ENCODE measurements at regions not wholly inside any gene's neighbourhood (a gene's known extent, or its start where the extent isn't known, plus 50 kb on each side); places are given as distances from the start of the nearest gene placed in this dataset.

DNA sequence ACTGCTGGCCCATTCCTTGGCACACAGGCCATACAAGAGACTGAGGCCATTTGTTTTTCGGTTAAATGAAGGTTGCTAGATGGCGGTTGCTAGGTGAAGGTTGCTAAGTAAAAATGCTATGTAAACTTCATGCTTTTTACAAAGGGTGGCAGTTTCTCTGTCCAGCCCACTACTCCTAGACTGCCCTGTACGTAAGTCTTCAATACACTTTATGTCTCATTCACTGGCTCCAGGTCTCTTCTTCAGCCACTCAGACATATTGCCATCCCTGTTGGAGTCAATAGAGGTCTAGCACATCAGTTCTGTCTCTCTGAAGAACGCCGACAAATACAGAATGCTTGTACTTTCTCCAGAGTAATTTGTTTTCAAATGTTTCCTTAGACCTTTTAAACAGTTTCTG lies 370.9 kb upstream of the RND3 start:
- TF ChIP-seq, protein P1, sequence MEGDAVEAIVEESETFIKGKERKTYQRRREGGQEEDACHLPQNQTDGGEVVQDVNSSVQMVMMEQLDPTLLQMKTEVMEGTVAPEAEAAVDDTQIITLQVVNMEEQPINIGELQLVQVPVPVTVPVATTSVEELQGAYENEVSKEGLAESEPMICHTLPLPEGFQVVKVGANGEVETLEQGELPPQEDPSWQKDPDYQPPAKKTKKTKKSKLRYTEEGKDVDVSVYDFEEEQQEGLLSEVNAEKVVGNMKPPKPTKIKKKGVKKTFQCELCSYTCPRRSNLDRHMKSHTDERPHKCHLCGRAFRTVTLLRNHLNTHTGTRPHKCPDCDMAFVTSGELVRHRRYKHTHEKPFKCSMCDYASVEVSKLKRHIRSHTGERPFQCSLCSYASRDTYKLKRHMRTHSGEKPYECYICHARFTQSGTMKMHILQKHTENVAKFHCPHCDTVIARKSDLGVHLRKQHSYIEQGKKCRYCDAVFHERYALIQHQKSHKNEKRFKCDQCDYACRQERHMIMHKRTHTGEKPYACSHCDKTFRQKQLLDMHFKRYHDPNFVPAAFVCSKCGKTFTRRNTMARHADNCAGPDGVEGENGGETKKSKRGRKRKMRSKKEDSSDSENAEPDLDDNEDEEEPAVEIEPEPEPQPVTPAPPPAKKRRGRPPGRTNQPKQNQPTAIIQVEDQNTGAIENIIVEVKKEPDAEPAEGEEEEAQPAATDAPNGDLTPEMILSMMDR (IDR thresholded peaks at IDR 0.05) = no peak
- no peak for TF ChIP-seq POLR2A (IDR thresholded peaks at IDR 0.05)
